HG02610 (cell line): ENCODE measurements at regions not wholly inside any gene's neighbourhood (a gene's known extent, or its start where the extent isn't known, plus 50 kb on each side); places are given as distances from the start of the nearest gene placed in this dataset.
"Not testable (repeated sequence)": the region's sequence is repeated elsewhere in the genome, so short reads cannot be mapped to it uniquely, and the experiment has no call there.

ENCODE experiments used
- ATAC-seq: cut with Tn5 transposase; IDR thresholded peaks from one replicate; pipeline ENCODE4 v1.9.1; 2021; ENCODE audit warnings: mild to moderate bottlenecking, moderate library complexity; ENCODE audit not compliant: unreplicated experiment

GRCh38 chr4:33437406-33437805 is 2717.2 kb downstream of the PCDH7 start:
- no peak for ATAC-seq

GRCh38 chr4:33446953-33447352 is 2726.8 kb downstream of the PCDH7 start:
- no peak for ATAC-seq

GRCh38 chr4:33448948-33449347 is 2728.8 kb downstream of the PCDH7 start:
- no peak for ATAC-seq

- ATAC-seq, result no peak
Observed at GRCh38 chr4:33453436-33453835, 2733.3 kb downstream of the PCDH7 start.

- no peak for ATAC-seq
Observed at GRCh38 chr4:33453916-33454315, 2733.7 kb downstream of the PCDH7 start.

GRCh38 chr4:33465565-33465964 is 2745.4 kb downstream of the PCDH7 start:
- ATAC-seq, result no peak

- ATAC-seq, result no peak
Observed at GRCh38 chr4:33467291-33467690, 2747.1 kb downstream of the PCDH7 start.

- ATAC-seq, result no peak
Observed at GRCh38 chr4:33470805-33471204, 2750.6 kb downstream of the PCDH7 start.

- ATAC-seq, result peak; percentile 61
Observed at GRCh38 chr4:33477715-33478114, 2757.5 kb downstream of the PCDH7 start.

- no peak for ATAC-seq
Observed at GRCh38 chr4:33482773-33483172, 2761.5 kb downstream of the ARAP2 start.

GRCh38 chr4:33485111-33485510 is 2759.2 kb downstream of the ARAP2 start:
- ATAC-seq, result no peak

- no peak for ATAC-seq
Observed at GRCh38 chr4:33493231-33493630, 2751.1 kb downstream of the ARAP2 start.

- no peak for ATAC-seq
Observed at GRCh38 chr4:33494150-33494549, 2750.2 kb downstream of the ARAP2 start.

- ATAC-seq, result not testable (repeated sequence)
Observed at GRCh38 chr4:33501587-33501986, 2742.7 kb downstream of the ARAP2 start.

GRCh38 chr4:33512397-33512796 is 2731.9 kb downstream of the ARAP2 start:
- peak; percentile 61 for ATAC-seq

GRCh38 chr4:33518856-33519255 is 2725.5 kb downstream of the ARAP2 start:
- ATAC-seq, result no peak

GRCh38 chr4:33532821-33533220 is 2711.5 kb downstream of the ARAP2 start:
- ATAC-seq, result no peak

GRCh38 chr4:33536898-33537297 is 2707.4 kb downstream of the ARAP2 start:
- ATAC-seq, result no peak

GRCh38 chr4:33537527-33537926 is 2706.8 kb downstream of the ARAP2 start:
- ATAC-seq, result no peak

- no peak for ATAC-seq
Observed at GRCh38 chr4:33543941-33544450, 2700.3 kb downstream of the ARAP2 start.

GRCh38 chr4:33551244-33551643 is 2693.1 kb downstream of the ARAP2 start:
- no peak for ATAC-seq

GRCh38 chr4:33561259-33561658 is 2683.1 kb downstream of the ARAP2 start:
- ATAC-seq, result no peak

- ATAC-seq, result no peak
Observed at GRCh38 chr4:33566649-33567048, 2677.7 kb downstream of the ARAP2 start.

- ATAC-seq, result no peak
Observed at GRCh38 chr4:33577791-33578190, 2666.5 kb downstream of the ARAP2 start.
